ENCODE measurements at regions not wholly inside any gene's neighbourhood (a gene's known extent, or its start where the extent isn't known, plus 50 kb on each side); places are given as distances from the start of the nearest gene placed in this dataset.

GRCh38 chr13:110965755-110966134 is 50.9 kb upstream of the ANKRD10 start:
- intact Hi-C loops (cut with micrococcal nuclease; ENCODE audit: unreplicated experiment): no loop called here
- Histone ChIP-seq H3K36me3 (ENCODE audit: control insufficient read depth, insufficient read depth, low read length) (no peaks in the 10 kb centered on the region), H3K4me1 (peaks cover 20% of the 10 kb centered on the region), H3K27me3 (replicated peaks; ENCODE audit: control insufficient read depth, insufficient read depth, low read length) (no peaks in the 10 kb centered on the region), H3K9me3 (peaks cover 10% of the 10 kb centered on the region), H3K4me3 (ENCODE audit: low read depth, low read length) (no peak overlapping the region)
- peak in 1 of 2 experiments; percentile 12 for DNase-seq
- Mint-ChIP-seq H3K4me3 (ENCODE audit: unreplicated experiment) (no peak overlapping the region), H3K27ac (ENCODE audit: unreplicated experiment) (peak overlapping the region; percentile 10), H3K9me3 (ENCODE audit: unreplicated experiment) (peaks cover 34% of the 10 kb centered on the region), H3K27me3 (ENCODE audit: insufficient read depth, unreplicated experiment) (no peaks in the 10 kb centered on the region), H3K4me1 (ENCODE audit: low read depth, unreplicated experiment) (peaks cover 12% of the 10 kb centered on the region), H3K36me3 (ENCODE audit: insufficient read depth, unreplicated experiment) (no peaks in the 10 kb centered on the region)
- BruUV-seq (replicated peaks): TSS peak; percentile 56
- CTCF ChIA-PET: no interaction called here
- TF ChIP-seq, protein P1, sequence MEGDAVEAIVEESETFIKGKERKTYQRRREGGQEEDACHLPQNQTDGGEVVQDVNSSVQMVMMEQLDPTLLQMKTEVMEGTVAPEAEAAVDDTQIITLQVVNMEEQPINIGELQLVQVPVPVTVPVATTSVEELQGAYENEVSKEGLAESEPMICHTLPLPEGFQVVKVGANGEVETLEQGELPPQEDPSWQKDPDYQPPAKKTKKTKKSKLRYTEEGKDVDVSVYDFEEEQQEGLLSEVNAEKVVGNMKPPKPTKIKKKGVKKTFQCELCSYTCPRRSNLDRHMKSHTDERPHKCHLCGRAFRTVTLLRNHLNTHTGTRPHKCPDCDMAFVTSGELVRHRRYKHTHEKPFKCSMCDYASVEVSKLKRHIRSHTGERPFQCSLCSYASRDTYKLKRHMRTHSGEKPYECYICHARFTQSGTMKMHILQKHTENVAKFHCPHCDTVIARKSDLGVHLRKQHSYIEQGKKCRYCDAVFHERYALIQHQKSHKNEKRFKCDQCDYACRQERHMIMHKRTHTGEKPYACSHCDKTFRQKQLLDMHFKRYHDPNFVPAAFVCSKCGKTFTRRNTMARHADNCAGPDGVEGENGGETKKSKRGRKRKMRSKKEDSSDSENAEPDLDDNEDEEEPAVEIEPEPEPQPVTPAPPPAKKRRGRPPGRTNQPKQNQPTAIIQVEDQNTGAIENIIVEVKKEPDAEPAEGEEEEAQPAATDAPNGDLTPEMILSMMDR (IDR thresholded peaks at IDR 0.05; ENCODE audit: insufficient read depth in 1 of 2, low read depth in 1 of 2, low read length in 1 of 2, severe bottlenecking in 1 of 2, unreplicated experiment in 1 of 2): no peak
- POLR2A ChIA-PET: no interaction called here

GRCh38 chr13:110965038-110965754 is 50.3 kb upstream of the ANKRD10 start:
- peak in 1 of 2 experiments; percentile 5 for DNase-seq
- peaks cover 12% of the 10 kb centered on the region for H3K4me1 Mint-ChIP-seq (ENCODE audit: low read depth, unreplicated experiment)
- POLR2A ChIA-PET: no interaction called here
- CTCF ChIA-PET: no interaction called here
- no peaks in the 10 kb centered on the region for H3K27me3 ChIP-seq (replicated peaks; ENCODE audit: control insufficient read depth, insufficient read depth, low read length)
- intact Hi-C loops (cut with micrococcal nuclease; ENCODE audit: unreplicated experiment): no loop called here
- peak overlapping the region; percentile 10 for H3K27ac Mint-ChIP-seq (ENCODE audit: unreplicated experiment)
- TF ChIP-seq, protein P1 (IDR thresholded peaks at IDR 0.05; ENCODE audit: insufficient read depth in 1 of 2, low read depth in 1 of 2, low read length in 1 of 2, severe bottlenecking in 1 of 2, unreplicated experiment in 1 of 2): no peak
- no peaks in the 10 kb centered on the region for H3K36me3 Mint-ChIP-seq (ENCODE audit: insufficient read depth, unreplicated experiment)
- H3K4me3 Mint-ChIP-seq (ENCODE audit: unreplicated experiment): no peak overlapping the region
- no peaks in the 10 kb centered on the region for H3K27me3 Mint-ChIP-seq (ENCODE audit: insufficient read depth, unreplicated experiment)
- H3K9me3 Mint-ChIP-seq (ENCODE audit: unreplicated experiment): peaks cover 34% of the 10 kb centered on the region
- no peak overlapping the region for H3K4me3 ChIP-seq (ENCODE audit: low read depth, low read length)
- H3K4me1 ChIP-seq: peaks cover 20% of the 10 kb centered on the region
- H3K36me3 ChIP-seq (ENCODE audit: control insufficient read depth, insufficient read depth, low read length): no peaks in the 10 kb centered on the region
- peaks cover 10% of the 10 kb centered on the region for H3K9me3 ChIP-seq
- BruUV-seq (replicated peaks): no TSS peak

All from Caco-2 (cell line).